Left colon (tissue), 2 donors: ENCODE measurements at regions not wholly inside any gene's neighbourhood (a gene's known extent, or its start where the extent isn't known, plus 50 kb on each side); places are given as distances from the start of the nearest gene placed in this dataset.

Source experiments
- ATAC-seq: fragments of 200-7000 bp; cut with Tn5 transposase; one replicate; pipeline ENCODE4 v1.9.1; 2020; ENCODE audit warnings: mild to moderate bottlenecking, moderate library complexity
- DNase-seq, 2 donors: peaks; one replicate each; pipeline ENCODE4 v3.0.0-alpha.2; 2020
- intact Hi-C, 2 donors: fragments of 100-400 bp; cut with DNase I in 1 of 2; cut with micrococcal nuclease in 1 of 2; formaldehyde crosslinking; loops; one replicate each; pipeline versions ENCODE4 v1.11.2 to v1.14.0; 2022; cut with DNase I, micrococcal nuclease
- donor health status: DM: no; HTN: no; CAD: no.
- donor health status: DM: yes; HTN: yes; CAD: no.

DNA sequence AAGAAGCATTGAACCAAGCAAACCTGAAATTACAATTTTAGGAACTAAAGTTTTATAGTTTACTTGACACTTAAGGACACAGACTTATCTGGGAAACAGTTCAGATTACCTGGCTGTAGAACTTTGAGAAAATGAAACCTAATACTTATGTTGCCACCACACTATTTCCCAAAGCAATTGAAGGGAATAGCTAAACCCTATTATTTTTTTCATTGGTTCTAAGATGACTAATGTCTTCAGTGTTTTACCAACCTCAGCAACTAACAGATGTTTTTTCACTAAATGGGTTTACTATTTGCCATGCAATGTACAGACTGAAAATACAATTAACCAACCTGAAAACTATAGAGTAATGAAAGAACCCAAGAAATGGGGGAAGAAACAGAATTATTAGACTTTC lies 689.6 kb downstream of the SORCS1 start:
- intact Hi-C loops = no loop called here
- ATAC-seq (no peak), DNase-seq (no peak)

DNA sequence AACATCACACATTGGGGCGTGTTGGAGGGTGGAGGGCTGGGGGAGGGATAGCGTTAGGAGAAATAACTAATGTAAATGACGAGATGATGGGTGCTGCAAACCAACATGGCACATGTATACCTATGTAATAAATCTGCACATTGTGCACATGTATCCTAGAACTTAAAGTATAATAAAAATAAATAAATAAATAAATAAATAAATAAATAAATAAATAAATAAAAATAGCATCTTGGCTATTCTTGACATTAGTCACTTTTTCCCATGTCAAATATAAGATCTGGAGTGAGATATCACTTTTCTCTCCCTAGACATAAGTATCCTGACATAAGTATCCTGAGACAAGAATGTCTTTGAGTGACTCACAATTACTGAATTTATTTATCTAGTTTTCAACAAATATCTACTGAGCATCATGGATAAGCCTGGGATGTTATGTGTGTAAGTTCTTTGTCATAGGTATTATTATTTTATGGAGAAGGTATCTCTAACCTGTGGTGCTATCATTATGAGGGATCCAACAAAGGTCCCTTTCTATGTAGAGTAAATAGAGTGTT lies 691.3 kb downstream of the SORCS1 start:
- ATAC-seq (no peak), DNase-seq (no peak)
- intact Hi-C loops = no loop called here

DNA sequence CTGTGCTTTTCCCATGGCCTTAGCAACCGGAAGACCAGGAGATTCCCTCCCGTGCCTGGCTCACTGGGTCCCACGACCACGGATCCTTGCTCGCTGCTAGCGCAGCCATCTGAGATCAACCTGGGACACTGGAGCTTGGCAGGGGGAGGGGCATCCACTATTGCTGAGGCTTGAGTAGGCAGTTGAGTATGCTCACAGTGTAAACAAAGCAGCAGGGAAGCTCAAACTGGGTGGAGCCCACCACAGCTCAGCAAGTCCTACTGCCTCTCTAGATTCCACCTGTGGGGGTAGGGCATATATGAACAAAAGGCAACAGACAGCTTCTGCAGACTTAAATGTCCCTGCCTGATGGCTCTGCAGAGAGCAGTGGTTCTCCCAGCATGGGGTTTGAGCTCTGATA lies 697.0 kb downstream of the SORCS1 start:
- DNase-seq (no peak), ATAC-seq (no peak)
- intact Hi-C loops = no loop called here

DNA sequence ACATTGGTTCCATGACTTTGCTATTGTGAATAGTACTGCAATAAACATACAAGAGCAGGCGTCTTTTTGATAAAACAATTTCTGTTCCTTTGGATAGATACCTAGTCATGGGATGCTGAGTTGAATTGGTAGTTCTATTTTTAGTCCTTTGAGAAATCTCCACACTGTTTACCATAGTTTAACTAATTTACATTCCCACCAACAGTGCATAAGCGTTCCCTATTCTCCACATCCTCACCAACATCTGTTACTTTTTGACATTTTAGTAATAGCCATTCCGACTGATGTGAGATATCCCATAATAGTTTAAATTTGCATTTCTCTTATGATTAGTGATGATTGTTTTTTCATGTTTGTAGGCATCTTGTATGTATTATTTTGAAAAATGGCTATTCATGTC lies 707.0 kb downstream of the SORCS1 start:
- no peak for ATAC-seq
- intact Hi-C loops = no loop called here

DNA sequence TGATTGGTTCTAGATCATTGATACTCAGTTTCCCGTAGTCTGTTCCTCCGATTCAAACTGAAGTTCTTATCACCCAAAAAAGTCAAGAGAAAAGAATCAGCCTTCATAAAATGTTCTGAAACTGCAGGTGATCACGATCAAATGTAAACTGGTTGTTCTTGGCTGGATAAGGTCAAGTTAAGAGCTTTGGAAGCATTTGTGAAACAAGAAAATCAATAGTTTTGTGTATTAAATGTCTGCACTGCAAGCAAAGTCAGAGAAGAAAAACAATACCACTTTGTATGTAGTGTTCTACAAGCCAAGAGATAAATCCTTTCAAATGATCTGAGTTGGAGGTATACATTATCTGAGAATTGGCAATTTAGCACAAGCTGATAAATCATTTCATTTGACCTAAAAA lies 710.3 kb downstream of the SORCS1 start:
- DNase-seq (no peak), ATAC-seq (no peak)
- intact Hi-C loops = no loop called here

More for the DNA sequence above, 707.0 kb downstream of the SORCS1 start:
- DNase-seq = no peak

DNA sequence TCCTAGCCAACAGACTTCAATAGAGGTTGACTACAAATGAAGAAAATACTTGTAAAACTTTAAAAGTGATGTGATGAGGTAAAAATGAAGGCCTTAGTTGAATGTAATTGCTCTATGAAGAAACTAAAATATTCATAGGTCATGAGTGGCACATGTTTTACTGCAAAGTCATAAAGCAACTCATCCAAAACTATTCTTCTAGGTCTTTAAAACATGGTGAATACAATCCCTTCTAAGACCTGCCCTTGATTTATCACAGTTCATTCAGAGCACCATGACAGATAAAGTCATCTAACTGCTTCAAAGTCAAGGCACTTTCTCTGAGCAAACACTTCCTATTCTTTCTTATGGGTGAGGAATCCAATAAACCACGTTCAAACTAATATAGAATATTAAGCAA lies 713.5 kb downstream of the SORCS1 start:
- ATAC-seq (no peak), DNase-seq (no peak)
- intact Hi-C loops = no loop called here

DNA sequence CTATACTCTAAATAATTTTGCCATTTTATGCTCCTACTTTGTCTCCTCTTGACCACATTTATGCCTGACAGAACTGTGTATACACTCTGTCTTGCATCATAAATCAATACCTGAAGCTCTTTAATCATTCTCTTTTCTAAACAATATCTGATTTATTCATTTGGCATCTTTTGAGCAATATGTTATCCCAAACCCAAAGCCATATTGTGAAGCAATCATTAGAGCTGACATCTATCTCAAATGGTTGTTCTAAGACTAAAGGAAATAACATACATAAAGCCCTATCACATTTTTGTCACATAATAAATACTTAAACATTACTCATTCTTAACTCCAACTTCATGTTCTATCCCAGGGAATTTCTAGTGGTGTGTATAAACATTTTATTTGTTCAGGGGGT lies 717.6 kb downstream of the SORCS1 start:
- ATAC-seq = no peak
- DNase-seq = no peak
- intact Hi-C loops = no loop called here

DNA sequence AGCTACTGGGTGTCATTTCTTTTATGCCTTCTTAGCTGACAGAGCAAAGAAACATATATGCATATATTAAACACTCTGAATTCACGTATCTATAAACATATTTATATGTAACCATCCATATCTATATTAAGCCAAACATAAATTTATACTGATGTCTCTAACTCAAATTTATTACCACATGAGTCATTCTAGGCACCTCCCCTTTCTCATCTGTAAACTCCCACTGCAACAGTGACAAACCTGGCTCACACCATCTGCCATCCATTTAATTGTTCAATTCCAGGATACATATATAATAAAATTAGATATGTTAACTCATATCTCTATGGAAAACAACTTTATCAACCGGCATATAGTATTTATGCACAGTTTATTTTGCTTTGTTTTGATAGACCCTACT lies 722.3 kb downstream of the SORCS1 start:
- intact Hi-C loops = no loop called here
- no peak for ATAC-seq

DNA sequence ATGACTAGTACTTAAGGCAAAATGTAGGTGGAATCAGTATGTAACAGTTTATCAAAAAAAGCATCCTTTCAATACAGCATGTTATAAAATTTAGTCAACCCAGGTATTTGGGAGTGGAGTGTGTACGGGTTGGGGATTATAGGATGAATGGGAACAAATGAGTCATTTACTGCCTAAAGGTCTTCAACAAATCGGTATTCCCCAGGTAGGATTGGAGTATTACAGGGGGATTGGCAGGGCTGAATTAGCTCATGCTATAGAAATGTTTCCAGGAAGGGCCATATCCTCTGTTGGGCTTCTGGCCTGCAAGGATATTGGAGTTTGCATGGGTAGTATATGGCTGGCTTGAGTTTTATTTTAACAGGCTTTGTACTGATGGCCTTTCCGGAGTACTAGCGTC lies 723.7 kb downstream of the SORCS1 start:
- no peak for DNase-seq
- intact Hi-C loops = no loop called here
- ATAC-seq = no peak

More for the DNA sequence above, 722.3 kb downstream of the SORCS1 start:
- no peak for DNase-seq

DNA sequence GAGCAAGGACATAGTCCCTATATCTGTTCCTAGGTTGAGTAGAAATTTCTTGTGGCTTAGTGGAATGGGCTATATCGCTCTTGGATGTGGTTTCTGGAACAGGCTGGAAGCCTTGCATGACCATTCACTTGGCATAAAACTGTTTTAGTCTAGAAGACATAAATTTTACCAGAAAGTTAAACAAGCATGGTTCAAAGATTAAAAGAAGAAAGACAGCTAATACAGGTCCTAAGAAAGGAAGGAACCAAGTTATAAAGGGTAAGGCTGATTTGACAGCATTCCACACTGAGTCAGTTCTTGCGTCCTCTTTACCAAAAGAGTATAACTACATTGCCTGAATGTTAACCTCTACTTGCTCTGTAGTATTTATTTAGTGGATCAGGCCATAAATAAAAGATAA lies 724.2 kb downstream of the SORCS1 start:
- intact Hi-C loops = no loop called here
- ATAC-seq = no peak
- DNase-seq = no peak

DNA sequence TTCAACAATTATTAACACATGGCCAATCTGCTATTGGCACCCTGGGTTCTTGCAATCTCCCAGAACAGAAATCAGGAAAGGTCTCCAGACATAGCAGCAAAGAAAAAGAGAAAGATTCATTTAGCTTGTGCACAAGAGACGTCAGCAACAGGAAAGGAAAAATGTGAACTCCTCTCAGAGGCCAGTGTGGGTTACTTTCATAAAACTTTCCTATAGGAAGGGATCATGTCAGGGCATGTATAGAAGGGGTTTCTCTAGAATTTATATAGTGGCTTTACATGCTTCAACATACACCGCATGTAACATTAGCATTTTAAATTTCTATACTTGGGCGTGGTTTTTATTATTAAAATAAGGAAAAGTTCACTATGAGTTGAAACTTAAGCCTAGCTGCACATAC lies 725.1 kb downstream of the SORCS1 start:
- DNase-seq = no peak
- no peak for ATAC-seq
- intact Hi-C loops = no loop called here

DNA sequence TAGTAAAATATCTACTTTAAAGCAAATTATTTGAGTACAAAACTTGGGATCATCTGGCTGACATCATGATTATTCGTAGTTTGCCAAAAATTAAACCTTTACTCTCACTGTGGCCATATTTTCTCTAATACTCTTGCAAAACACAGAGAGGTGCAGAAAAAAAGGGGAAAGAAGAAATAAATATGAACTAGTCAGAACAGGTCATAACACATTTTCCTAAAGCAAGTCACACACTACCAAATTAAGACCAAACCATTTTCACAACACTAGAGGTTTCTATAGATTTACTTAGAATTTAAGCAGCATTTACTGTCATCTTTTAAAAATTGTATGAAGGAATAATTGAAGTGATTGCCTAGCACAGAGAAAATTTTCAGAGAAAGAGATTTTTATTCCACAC lies 726.1 kb downstream of the SORCS1 start:
- intact Hi-C loops = no loop called here
- no peak for DNase-seq
- no peak for ATAC-seq

DNA sequence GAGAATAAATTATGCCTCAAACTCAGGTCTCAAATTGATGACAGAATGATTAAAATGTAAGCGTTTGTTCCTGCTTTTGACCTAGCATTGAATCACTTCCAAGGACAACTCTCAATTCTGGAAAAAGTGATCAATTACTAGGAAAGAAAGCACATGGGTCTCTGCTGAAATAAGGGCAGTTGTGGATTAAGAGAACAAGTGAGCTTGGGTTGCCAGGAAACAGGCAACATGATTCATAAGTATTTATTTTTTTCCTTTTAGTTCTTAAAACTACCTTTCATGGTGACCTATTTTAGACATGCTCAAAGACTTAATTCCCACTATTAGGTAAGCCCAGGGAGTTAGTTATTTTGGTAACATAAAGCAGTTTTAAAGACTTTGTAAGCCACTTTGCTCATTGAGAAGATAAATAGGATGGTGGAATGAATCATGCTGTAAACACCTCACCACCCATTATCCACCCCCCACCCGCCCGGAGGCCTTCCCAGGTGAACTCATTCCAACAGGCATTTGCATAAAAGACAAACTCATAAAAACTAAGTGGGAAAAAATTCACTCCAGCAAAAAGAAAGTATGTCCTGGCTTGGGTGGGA lies 728.3 kb downstream of the SORCS1 start:
- no peak for DNase-seq
- no peak for ATAC-seq
- intact Hi-C loops = no loop called here

DNA sequence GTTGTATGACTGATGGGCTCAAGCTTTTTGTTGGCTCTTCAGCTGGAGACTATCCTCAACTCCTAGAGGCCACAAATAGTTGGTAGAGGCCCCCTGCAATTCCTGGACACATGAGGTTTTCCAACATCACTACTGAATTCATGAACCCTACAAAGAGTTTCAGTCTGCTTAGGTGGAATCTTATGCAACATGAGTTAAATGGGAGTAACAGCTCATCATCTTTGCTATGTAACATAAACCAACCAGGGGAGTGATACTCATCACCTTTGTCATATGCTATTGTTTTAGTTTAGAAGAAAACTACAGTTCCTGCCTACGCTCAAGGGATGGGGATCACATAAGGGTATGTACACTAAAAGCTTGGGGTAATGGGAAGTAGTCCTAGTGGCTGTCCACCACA lies 729.4 kb downstream of the SORCS1 start:
- intact Hi-C loops = no loop called here
- ATAC-seq = no peak
- no peak for DNase-seq

DNA sequence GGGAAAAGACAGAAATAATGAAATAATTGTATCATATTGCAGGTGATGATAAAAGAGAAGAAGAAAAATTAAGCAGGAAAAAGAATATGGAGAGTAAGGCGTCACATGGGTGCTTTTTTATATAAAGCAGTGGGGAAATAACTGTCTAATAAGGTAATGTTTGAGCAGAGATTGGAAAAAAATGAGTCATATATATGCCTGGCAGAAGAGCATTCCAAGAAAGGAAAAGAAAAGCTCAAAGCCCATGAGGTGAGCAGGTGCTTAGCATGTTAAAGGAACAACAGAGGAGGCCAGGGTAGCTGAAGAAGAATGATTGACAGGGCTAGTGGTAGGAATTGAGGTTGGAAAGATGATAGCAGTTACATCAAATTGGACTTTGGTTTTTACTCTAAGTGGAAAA lies 739.5 kb downstream of the SORCS1 start:
- no peak for ATAC-seq

DNA sequence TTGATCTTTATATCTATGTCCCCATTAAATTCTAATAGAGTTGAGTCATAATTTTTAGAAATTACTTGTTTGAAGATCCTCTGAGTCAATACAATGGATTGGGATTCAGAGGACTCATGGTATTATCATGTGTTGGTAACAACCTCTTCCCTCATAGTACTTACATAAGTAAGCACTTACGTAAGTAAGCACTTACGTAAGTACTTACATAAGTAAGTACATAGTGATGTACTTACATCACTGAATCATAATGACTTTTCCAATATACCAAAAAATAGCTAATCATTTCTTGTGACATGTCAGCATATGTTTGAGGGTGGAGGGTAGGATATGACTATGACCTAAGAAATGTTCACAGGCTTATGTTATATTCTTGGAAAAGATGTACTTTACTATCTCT lies 740.5 kb downstream of the SORCS1 start:
- DNase-seq (no peak), ATAC-seq (no peak)
- intact Hi-C loops = no loop called here

More for the DNA sequence above, 739.5 kb downstream of the SORCS1 start:
- intact Hi-C loops = no loop called here
- DNase-seq = no peak

DNA sequence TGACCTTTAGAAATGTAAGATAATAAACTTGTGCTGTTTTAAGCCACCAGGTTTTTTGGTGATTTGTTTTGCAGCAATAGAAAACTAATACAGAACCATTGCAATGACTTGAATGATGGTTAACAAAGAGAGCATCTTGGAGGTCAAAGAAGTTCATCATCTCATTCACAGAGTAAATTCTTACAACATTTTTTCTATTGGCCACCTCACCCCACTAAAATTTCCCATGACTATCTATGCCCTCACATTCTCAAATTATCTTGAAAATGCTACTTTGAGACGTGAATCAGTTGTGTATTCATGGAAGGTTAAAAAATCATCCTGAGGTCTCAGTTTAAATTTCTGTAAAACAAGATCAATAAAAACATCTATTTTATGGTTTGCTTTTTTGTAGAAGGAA lies 754.2 kb downstream of the SORCS1 start:
- ATAC-seq = no peak
- DNase-seq = no peak
- intact Hi-C loops = no loop called here

DNA sequence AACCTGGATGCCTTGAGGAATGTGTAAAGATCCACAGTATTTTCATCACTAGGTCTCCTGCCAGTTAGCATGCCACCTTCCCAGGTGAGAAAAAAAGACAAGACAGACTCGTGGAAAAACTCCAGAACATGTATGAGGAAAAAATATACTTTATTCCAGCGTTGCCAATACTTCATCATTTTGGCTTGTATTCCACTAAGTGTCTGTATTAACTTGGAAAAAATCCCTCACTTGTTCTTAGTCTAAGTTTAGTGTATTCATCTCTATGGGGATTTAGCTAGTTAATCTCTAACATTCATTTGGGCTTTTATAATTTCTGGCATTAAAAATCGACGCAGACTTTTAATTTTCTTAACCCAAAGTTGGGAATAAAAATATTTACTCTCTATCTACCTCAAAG lies 759.4 kb downstream of the SORCS1 start:
- ATAC-seq = no peak
- intact Hi-C loops = no loop called here

DNA sequence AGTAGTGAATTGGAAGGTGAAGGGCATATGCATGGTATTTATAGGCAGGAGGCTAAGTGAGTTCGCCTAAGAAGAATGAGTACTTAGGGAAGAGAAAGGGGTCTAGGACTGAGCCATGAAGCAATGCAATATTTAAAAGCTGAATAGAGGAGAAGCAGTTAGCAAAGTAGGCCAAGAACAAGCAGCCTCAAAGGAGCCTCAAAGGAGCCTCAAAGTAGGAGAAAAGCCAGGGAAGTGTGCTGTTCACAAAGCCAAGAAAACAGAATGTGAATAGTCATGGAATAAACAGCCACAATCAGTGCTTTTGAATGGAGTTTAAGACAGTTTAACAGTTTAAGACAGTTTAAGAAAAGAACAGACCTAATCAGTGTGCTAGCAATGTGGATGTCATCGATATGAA lies 762.0 kb downstream of the SORCS1 start:
- intact Hi-C loops = no loop called here
- ATAC-seq (no peak), DNase-seq (no peak)

More for the DNA sequence above, 759.4 kb downstream of the SORCS1 start:
- DNase-seq = no peak

DNA sequence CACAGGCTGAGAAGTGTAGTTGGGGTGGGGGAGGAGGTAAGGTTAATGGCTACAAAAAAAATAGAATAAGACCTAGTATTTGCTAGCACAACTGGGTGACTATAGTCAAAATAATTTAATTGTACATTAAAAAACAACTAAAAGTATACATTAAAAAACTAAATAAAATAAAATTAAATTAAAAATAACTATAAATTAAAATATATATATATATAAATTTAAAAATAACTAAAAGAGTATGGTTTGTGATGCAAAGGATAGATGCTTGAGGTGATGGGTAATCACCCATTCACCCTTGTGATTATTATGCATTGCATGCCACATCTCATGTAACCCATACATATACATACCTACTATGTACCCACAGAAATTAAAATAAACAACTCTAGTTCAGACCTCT lies 762.5 kb downstream of the SORCS1 start:
- intact Hi-C loops = no loop called here
- no peak for ATAC-seq
- no peak for DNase-seq

DNA sequence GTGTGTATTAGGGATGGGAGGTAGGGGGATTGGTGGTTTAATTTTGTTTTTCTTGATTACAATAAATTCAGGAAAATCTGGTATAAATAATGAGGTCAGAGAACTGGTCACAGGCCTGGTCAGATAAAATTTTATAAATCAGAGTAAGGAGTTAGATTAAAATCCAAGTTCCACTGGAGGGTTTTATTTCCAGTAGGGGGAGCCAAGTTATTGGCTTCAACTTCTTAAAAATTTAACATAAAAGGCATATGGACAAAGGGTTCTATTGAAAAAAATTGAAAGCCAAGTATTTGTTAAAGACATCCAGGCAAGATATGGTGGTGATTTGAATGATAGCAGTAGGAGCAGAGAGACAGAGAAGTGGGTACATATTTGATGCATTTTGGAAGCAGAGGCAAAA lies 763.3 kb downstream of the SORCS1 start:
- intact Hi-C loops = no loop called here
- DNase-seq (no peak), ATAC-seq (no peak)
